HepG2 (cell line): ENCODE measurements at regions not wholly inside any gene's neighbourhood (a gene's known extent, or its start where the extent isn't known, plus 50 kb on each side); places are given as distances from the start of the nearest gene placed in this dataset.

Source experiments
- ELF4 ChIP-seq: sonication (generic); formaldehyde crosslinking; IDR thresholded peaks from 2 replicates; pipeline ENCODE4 v1.5.0; 2020; ENCODE audit warnings: missing genetic modification reagents, mild to moderate bottlenecking, moderate library complexity, borderline replicate concordance
- ZBTB25 ChIP-seq: IDR thresholded peaks from 2 replicates; pipeline ENCODE4 v1.6.1; 2018; ENCODE audit warnings: missing genetic modification reagents
- TF ChIP-seq, protein P1 (sequence below): sonication (generic); formaldehyde crosslinking; conservative IDR thresholded peaks from 2 replicates; pipeline ENCODE4 v1.4.0; 2020; ENCODE audit warnings: missing genetic modification reagents
- TF ChIP-seq, protein P2 (sequence below): sonication (generic); formaldehyde crosslinking; IDR thresholded peaks from 2 replicates; pipeline ENCODE4 v1.5.1; 2020; ENCODE audit warnings: missing genetic modification reagents, mild to moderate bottlenecking, borderline replicate concordance
- TF ChIP-seq, protein P3 (sequence below), 2 experiments: sonication (generic) in 1 of 2; formaldehyde crosslinking in 1 of 2; IDR thresholded peaks; 2 replicates each; pipeline versions ENCODE4 v1.4.0 to v1.6.1; 2016 to 2020; ENCODE audit warnings: borderline replicate concordance in 1 of 2, low read depth in 1 of 2, mild to moderate bottlenecking in 1 of 2, missing genetic modification reagents in 1 of 2

DNA sequence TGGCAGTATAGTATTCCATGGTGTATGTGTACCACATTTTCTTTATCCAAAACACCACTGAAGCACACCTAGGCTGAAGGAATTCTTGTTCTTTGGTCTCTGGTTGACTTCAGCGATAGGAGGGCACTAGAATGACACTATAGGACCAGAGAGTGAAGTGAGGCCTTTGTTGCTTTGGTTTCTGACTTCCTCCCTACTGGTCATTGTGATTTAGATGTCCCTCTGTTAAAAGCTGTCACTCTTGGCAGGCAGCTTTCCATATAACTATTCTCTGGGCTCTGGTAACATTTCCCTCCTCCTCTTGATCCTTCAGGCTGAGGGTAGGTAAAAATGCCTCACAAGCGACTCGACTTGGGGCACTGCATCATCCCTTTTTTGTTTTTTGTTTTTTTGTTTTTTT is 236.3 kb downstream of the MAFB start (continued):
- TF ChIP-seq ELF4 (CRISPR knock-in tag) (no peak), ZBTB25 (no peak)
- TF ChIP-seq, protein P1, sequence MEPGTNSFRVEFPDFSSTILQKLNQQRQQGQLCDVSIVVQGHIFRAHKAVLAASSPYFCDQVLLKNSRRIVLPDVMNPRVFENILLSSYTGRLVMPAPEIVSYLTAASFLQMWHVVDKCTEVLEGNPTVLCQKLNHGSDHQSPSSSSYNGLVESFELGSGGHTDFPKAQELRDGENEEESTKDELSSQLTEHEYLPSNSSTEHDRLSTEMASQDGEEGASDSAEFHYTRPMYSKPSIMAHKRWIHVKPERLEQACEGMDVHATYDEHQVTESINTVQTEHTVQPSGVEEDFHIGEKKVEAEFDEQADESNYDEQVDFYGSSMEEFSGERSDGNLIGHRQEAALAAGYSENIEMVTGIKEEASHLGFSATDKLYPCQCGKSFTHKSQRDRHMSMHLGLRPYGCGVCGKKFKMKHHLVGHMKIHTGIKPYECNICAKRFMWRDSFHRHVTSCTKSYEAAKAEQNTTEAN (CRISPR knock-in tag): no peak
- TF ChIP-seq, protein P2, sequence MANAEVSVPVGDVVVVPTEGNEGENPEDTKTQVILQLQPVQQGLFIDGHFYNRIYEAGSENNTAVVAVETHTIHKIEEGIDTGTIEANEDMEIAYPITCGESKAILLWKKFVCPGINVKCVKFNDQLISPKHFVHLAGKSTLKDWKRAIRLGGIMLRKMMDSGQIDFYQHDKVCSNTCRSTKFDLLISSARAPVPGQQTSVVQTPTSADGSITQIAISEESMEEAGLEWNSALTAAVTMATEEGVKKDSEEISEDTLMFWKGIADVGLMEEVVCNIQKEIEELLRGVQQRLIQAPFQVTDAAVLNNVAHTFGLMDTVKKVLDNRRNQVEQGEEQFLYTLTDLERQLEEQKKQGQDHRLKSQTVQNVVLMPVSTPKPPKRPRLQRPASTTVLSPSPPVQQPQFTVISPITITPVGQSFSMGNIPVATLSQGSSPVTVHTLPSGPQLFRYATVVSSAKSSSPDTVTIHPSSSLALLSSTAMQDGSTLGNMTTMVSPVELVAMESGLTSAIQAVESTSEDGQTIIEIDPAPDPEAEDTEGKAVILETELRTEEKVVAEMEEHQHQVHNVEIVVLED (CRISPR knock-in tag): no peak
- TF ChIP-seq, protein P3, sequence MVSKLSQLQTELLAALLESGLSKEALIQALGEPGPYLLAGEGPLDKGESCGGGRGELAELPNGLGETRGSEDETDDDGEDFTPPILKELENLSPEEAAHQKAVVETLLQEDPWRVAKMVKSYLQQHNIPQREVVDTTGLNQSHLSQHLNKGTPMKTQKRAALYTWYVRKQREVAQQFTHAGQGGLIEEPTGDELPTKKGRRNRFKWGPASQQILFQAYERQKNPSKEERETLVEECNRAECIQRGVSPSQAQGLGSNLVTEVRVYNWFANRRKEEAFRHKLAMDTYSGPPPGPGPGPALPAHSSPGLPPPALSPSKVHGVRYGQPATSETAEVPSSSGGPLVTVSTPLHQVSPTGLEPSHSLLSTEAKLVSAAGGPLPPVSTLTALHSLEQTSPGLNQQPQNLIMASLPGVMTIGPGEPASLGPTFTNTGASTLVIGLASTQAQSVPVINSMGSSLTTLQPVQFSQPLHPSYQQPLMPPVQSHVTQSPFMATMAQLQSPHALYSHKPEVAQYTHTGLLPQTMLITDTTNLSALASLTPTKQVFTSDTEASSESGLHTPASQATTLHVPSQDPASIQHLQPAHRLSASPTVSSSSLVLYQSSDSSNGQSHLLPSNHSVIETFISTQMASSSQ (IDR thresholded peaks at IDR 0.05; ENCODE audit: low read depth): no peak
- TF ChIP-seq, protein P3 (CRISPR knock-in tag; IDR thresholded peaks at IDR 0.05; ENCODE audit: borderline replicate concordance): no peak
